Kidney (tissue), 13 donors: ENCODE measurements at regions not wholly inside any gene's neighbourhood (a gene's known extent, or its start where the extent isn't known, plus 50 kb on each side); places are given as distances from the start of the nearest gene placed in this dataset.

Source experiments
- DNase-seq, 5 donors: peaks; one replicate each; pipeline ENCODE4 v3.0.0-alpha.2; 2013 to 2020
- FAIRE-seq: peaks from 2 replicates; lab custom pipeline; 2012; peaks lifted over from hg19 to GRCh38; lab: Jason Lieb, UNC
- H3K27ac ChIP-seq, 2 donors: one replicate each; pipeline ENCODE4 v1.7.0; 2013; ENCODE audit warnings: low read depth in 2 of 2, low read length in 2 of 2, inconsistent platforms in 1 of 2
- H3K27me3 ChIP-seq: one replicate; pipeline ENCODE4 v1.7.1; 2013; ENCODE audit warnings: low read length, inconsistent platforms; ENCODE audit not compliant: control insufficient read depth, insufficient read depth
- H3K36me3 ChIP-seq, 3 donors: one replicate each; pipeline versions ENCODE4 v1.7.0 to v1.7.1; 2013; ENCODE audit warnings: low read length in 3 of 3, control low read depth in 1 of 3, inconsistent platforms in 1 of 3; ENCODE audit not compliant: insufficient read depth in 3 of 3, control insufficient read depth in 2 of 3
- H3K4me1 ChIP-seq, 3 donors: one replicate each; pipeline versions ENCODE4 v1.7.0 to v1.7.1; 2013; ENCODE audit warnings: low read length in 3 of 3, inconsistent platforms in 1 of 3, low read depth in 1 of 3; ENCODE audit not compliant: control insufficient read depth in 2 of 3, insufficient read depth in 2 of 3
- H3K4me3 ChIP-seq, 3 donors: one replicate each; pipeline versions ENCODE4 v1.7.0 to v1.8.1; 2013; ENCODE audit warnings: low read length in 3 of 3, control low read depth in 1 of 3, inconsistent platforms in 1 of 3
- H3K9ac ChIP-seq, 3 donors: one replicate each; pipeline versions ENCODE4 v1.7.0 to v1.7.1; 2013; ENCODE audit warnings: low read length in 3 of 3, control low read depth in 1 of 3, inconsistent platforms in 1 of 3
- H3K9me3 ChIP-seq, 3 donors: one replicate each; pipeline versions ENCODE4 v1.7.0 to v1.7.1; 2013; ENCODE audit warnings: low read length in 3 of 3, control low read depth in 1 of 3, inconsistent platforms in 1 of 3; ENCODE audit not compliant: control insufficient read depth in 2 of 3, insufficient read depth in 1 of 3
- CTCF ChIP-seq: IDR thresholded peaks from 3 replicates; pipeline ENCODE4 v1.5.1; 2012; ENCODE audit warnings: mild to moderate bottlenecking, moderate library complexity, borderline replicate concordance; ENCODE audit not compliant: insufficient read depth; ENCODE audit errors: extremely low read depth
- intact Hi-C: fragments of 100-400 bp; cut with DNase I; formaldehyde crosslinking; loops from one replicate; pipeline ENCODE4 v1.11.1; 2022
- donor health status: control.
- donor health status: control.
- donor health status: control.
- donor health status: control.
- donor health status: control.
- donor health status: DM: yes; HTN: yes; CAD: no.
- donor health status: Normal renal cell carcinoma (clear cell type).

DNA sequence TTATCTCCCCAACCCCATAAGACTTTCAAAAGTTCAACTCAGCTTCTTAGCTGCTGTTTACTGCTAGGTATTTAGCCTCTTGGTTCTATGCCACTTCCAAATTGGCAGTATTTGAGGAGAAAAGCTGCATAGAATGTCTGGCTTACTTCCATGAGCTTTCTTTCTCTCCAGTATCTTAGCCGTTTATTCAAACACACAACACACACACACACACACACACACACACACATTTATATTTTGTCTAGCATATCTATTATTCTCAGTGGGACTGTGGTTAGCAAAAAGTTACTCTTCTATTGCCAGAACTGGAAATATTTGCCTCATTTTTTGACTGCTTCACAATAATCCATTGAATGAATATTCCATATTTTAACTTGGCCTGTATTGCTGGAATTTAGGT, 634.2 kb upstream of the IMPG1 start:
- H3K4me1 ChIP-seq, result no peaks in the 10 kb centered on the region
- intact Hi-C loops, result no loop called here
- H3K27me3 ChIP-seq, result no peaks in the 10 kb centered on the region
- DNase-seq, result no peak
- no peak for FAIRE-seq
- no peaks in the 10 kb centered on the region for H3K36me3 ChIP-seq
- no peaks in the 10 kb centered on the region for H3K9me3 ChIP-seq
- H3K27ac ChIP-seq, result no peak overlapping the region
- H3K9ac ChIP-seq, result no peak overlapping the region
- no peak for TF ChIP-seq CTCF
- no peak overlapping the region for H3K4me3 ChIP-seq

DNA sequence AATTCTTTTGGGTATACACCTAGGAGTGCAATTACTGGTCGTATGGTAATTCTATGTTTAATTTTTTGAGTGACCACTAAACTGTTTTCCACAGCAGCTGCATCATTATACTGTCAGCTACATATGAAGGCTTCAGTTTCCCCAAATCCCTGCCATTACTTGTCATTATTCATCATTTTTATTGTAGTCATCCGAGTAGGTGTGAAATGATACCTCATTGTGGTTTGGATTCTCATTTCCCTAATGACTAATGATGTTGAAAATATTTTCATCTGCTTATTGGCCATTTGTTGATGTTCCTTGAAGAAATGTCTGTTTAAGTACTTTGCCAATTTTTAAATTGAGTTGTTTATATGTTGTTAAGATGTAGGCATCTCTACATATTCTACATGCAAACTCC, 633.6 kb upstream of the IMPG1 start:
- no peak overlapping the region for H3K9ac ChIP-seq
- no peaks in the 10 kb centered on the region for H3K9me3 ChIP-seq
- no peak for FAIRE-seq
- H3K4me3 ChIP-seq, result no peak overlapping the region
- H3K27ac ChIP-seq, result no peak overlapping the region
- no peaks in the 10 kb centered on the region for H3K27me3 ChIP-seq
- no peaks in the 10 kb centered on the region for H3K36me3 ChIP-seq
- no peak for DNase-seq
- H3K4me1 ChIP-seq, result no peaks in the 10 kb centered on the region
- intact Hi-C loops, result no loop called here
- TF ChIP-seq CTCF, result no peak

GRCh38 chr6:76703786-76704185, 631.3 kb upstream of the IMPG1 start:
- H3K4me1 ChIP-seq, result no peaks in the 10 kb centered on the region
- H3K36me3 ChIP-seq, result no peaks in the 10 kb centered on the region
- TF ChIP-seq CTCF, result no peak
- H3K27me3 ChIP-seq, result no peaks in the 10 kb centered on the region
- DNase-seq (no peak), FAIRE-seq (no peak)
- no peak overlapping the region for H3K27ac ChIP-seq
- intact Hi-C loops, result no loop called here
- no peak overlapping the region for H3K4me3 ChIP-seq
- no peaks in the 10 kb centered on the region for H3K9me3 ChIP-seq
- no peak overlapping the region for H3K9ac ChIP-seq

- DNase-seq (no peak), FAIRE-seq (no peak)
- intact Hi-C loops, result no loop called here
- H3K27me3 ChIP-seq, result no peaks in the 10 kb centered on the region
- H3K9ac ChIP-seq, result no peak overlapping the region
- H3K4me3 ChIP-seq, result no peak overlapping the region
- no peak overlapping the region for H3K27ac ChIP-seq
- no peaks in the 10 kb centered on the region for H3K4me1 ChIP-seq
- H3K9me3 ChIP-seq, result no peaks in the 10 kb centered on the region
- no peaks in the 10 kb centered on the region for H3K36me3 ChIP-seq
- TF ChIP-seq CTCF, result no peak
These were observed 630.8 kb upstream of the IMPG1 start for GRCh38 chr6:76703285-76703684.
